Fibroblast of skin of left biceps (primary cell): ENCODE measurements at regions not wholly inside any gene's neighbourhood (a gene's known extent, or its start where the extent isn't known, plus 50 kb on each side); places are given as distances from the start of the nearest gene placed in this dataset.
A peak's percentile ranks its signal among the peaks of the same experiment; 100 is the strongest.
"Not testable (repeated sequence)": the region's sequence is repeated elsewhere in the genome, so short reads cannot be mapped to it uniquely, and the experiment has no call there.

Source experiments
- DNase-seq, 2 experiments: peaks; one replicate each; pipeline ENCODE4 v3.0.0-alpha.2; 2013; ENCODE audit warnings: low read depth in 2 of 2

- DNase-seq = no peak
These were observed 287.1 kb downstream of the LTN1 start for GRCh38 chr21:28705616-28706015.

GRCh38 chr21:28704746-28705145, 287.9 kb downstream of the LTN1 start:
- DNase-seq = no peak

- no peak for DNase-seq
These were observed 288.8 kb downstream of the LTN1 start for GRCh38 chr21:28703861-28704260.

- DNase-seq = no peak
These were observed 292.9 kb downstream of the LTN1 start for GRCh38 chr21:28699596-28700259.

GRCh38 chr21:28699186-28699585, 293.5 kb downstream of the LTN1 start:
- DNase-seq = no peak

- DNase-seq = no peak
These were observed 295.8 kb downstream of the LTN1 start for GRCh38 chr21:28696844-28697410.

- DNase-seq = no peak
These were observed 299.2 kb downstream of the LTN1 start for GRCh38 chr21:28693476-28693875.

- DNase-seq = no peak
These were observed 302.5 kb downstream of the LTN1 start for GRCh38 chr21:28690196-28690595.

- no peak for DNase-seq
These were observed 304.3 kb downstream of the LTN1 start for GRCh38 chr21:28688381-28688780.

- DNase-seq = no peak
These were observed 305.1 kb downstream of the LTN1 start for GRCh38 chr21:28687586-28687985.

GRCh38 chr21:28683982-28684752, 308.5 kb downstream of the LTN1 start:
- peak; percentile 53 to 68 for DNase-seq

GRCh38 chr21:28682884-28683283, 309.8 kb downstream of the LTN1 start:
- not testable (repeated sequence) for DNase-seq

GRCh38 chr21:28677096-28677495, 315.6 kb downstream of the LTN1 start:
- DNase-seq = not testable (repeated sequence)

- DNase-seq = no peak
These were observed 317.2 kb downstream of the LTN1 start for GRCh38 chr21:28675331-28676041.

- no peak for DNase-seq
These were observed 317.9 kb downstream of the LTN1 start for GRCh38 chr21:28674763-28675162.

GRCh38 chr21:28671549-28672195, 321.0 kb downstream of the LTN1 start:
- DNase-seq = no peak

- DNase-seq = no peak
These were observed 322.6 kb downstream of the LTN1 start for GRCh38 chr21:28669971-28670653.

GRCh38 chr21:28669321-28669720, 323.4 kb downstream of the LTN1 start:
- no peak for DNase-seq

- DNase-seq = no peak
These were observed 328.9 kb downstream of the LTN1 start for GRCh38 chr21:28663754-28664153.

- no peak for DNase-seq
These were observed 329.5 kb downstream of the LTN1 start for GRCh38 chr21:28663111-28663693.

GRCh38 chr21:28657566-28657965, 335.1 kb downstream of the LTN1 start:
- no peak for DNase-seq
